ENCODE measurements at regions not wholly inside any gene's neighbourhood (a gene's known extent, or its start where the extent isn't known, plus 50 kb on each side); places are given as distances from the start of the nearest gene placed in this dataset.

DNA sequence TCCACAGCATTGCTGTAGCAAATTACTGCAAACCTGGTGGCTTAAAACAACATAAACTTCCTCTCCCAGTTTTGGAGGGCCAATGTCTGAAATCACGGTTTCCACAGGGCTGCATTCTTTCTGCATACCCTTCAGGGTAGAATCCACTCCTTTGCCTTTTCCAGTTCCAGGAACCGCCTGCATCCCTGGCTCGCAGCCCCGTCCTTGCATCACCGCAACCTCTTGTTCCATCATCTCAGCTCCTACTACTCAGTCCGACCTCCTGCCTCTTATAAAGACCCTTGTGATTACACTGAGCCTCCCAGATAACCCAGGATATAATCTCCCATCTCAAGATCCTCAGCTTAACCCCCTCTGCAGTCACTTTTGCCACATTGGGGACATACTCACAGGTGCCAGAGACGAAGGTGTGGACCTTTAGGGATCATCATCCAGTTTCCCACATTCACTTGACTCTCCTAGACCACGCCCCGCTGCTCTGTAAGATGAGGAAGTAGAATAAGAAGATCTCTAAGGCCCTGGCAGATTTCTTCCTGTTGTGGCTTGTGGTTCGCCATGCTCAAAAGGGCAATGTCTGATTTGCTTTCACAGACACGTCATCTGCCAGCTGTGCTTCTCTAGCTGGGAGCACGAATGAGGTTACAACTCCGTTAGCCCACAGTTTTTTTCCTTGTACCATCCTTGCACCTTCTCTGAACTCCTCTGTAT lies 103.6 kb upstream of the AGAP1 start:
- dilution Hi-C loops (cut with MboI; ENCODE audit: extremely low pct_ligation_motif_present, low sequenced_read_pairs) (no loop called here), intact Hi-C loops (cut with micrococcal nuclease) (no loop called here)
- H3K36me3 ChIP-seq (ENCODE audit: control insufficient read depth in 2 of 2, extremely low read depth in 1 of 2, insufficient read depth in 2 of 2, low read length in 2 of 2) = no peaks in the 10 kb centered on the region
- H3K4me2 ChIP-seq (ENCODE audit: insufficient read depth, low read length) = no peak overlapping the region
- H3K27ac ChIP-seq (ENCODE audit: insufficient read depth, low read depth, low read length) = no peak overlapping the region
- BruUV-seq (replicated peaks) = no TSS peak
- no peaks in the 10 kb centered on the region for H3K9me1 ChIP-seq (replicated peaks; ENCODE audit: control insufficient read depth, extremely low read depth, insufficient read depth, low read length)
- no peaks in the 10 kb centered on the region for H4K20me1 ChIP-seq (replicated peaks; ENCODE audit: control insufficient read depth, extremely low read depth, insufficient read depth, low read length)
- no peaks in the 10 kb centered on the region for H3K4me1 ChIP-seq (ENCODE audit: control insufficient read depth, extremely low read depth, insufficient read depth, low read length)
- no peak overlapping the region for H2AFZ ChIP-seq (ENCODE audit: low read depth, low read length)
- no peaks in the 10 kb centered on the region for H3K27me3 ChIP-seq (ENCODE audit: control insufficient read depth in 2 of 2, insufficient read depth in 2 of 2, low read length in 2 of 2)
- no peaks in the 10 kb centered on the region for H3K9me3 ChIP-seq (replicated peaks; ENCODE audit: control insufficient read depth, insufficient read depth, low read length)
- ChIA-PET CTCF (no interaction called here), POLR2A (no interaction called here)
- DNase-seq (ENCODE audit: low read depth, low spot score) (no peak), FAIRE-seq (no peak)
- TF ChIP-seq MYC (IDR thresholded peaks at IDR 0.05; ENCODE audit: low read depth, low read length) (no peak), JUN (IDR thresholded peaks at IDR 0.05; ENCODE audit: borderline replicate concordance, insufficient read depth, insufficient read length, low read depth) (no peak), FOS (IDR thresholded peaks at IDR 0.05; ENCODE audit: borderline replicate concordance, insufficient read depth, low read length) (no peak), GATA2 (IDR thresholded peaks at IDR 0.05; ENCODE audit: insufficient read depth, insufficient read length, low read depth, low read length) (no peak), EZH2 (IDR thresholded peaks at IDR 0.05; ENCODE audit: borderline replicate concordance, low read depth, low read length, severe bottlenecking) (no peak)
- TF ChIP-seq, protein P1, sequence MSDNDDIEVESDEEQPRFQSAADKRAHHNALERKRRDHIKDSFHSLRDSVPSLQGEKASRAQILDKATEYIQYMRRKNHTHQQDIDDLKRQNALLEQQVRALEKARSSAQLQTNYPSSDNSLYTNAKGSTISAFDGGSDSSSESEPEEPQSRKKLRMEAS (IDR thresholded peaks at IDR 0.05; ENCODE audit: insufficient read depth, insufficient read length) = no peak
- H3K9ac ChIP-seq (replicated peaks; ENCODE audit: extremely low read depth, insufficient read depth, low read length) = no peak overlapping the region
- H3K79me2 ChIP-seq (ENCODE audit: control insufficient read depth, insufficient read depth, low read length) = no peaks in the 10 kb centered on the region
- no peak overlapping the region for H3K4me3 ChIP-seq (replicated peaks in 1 of 3; ENCODE audit: insufficient read depth in 1 of 3, low read depth in 1 of 3, low read length in 3 of 3)

DNA sequence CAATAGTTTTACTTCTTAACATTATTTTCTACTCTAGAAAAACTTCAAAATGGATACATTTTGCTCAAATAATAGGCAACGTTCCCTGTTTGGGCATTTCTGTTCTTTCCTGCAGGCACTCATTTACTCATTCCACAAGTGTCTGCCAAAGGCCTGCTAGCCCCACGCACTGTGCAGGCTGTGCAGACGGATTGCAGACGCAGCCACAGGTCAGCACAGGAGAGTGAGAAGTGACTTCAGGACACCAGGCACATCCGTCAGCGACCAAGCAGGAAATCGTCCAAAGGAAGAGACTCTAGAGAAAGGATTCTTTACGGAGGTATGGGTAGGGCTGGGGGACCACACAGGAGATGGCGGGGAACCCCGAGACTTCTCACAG lies 103.0 kb upstream of the AGAP1 start:
- Histone ChIP-seq H3K27me3 (ENCODE audit: control insufficient read depth in 2 of 2, insufficient read depth in 2 of 2, low read length in 2 of 2) (no peaks in the 10 kb centered on the region), H3K9me3 (replicated peaks; ENCODE audit: control insufficient read depth, insufficient read depth, low read length) (no peaks in the 10 kb centered on the region), H3K79me2 (ENCODE audit: control insufficient read depth, insufficient read depth, low read length) (no peaks in the 10 kb centered on the region), H4K20me1 (replicated peaks; ENCODE audit: control insufficient read depth, extremely low read depth, insufficient read depth, low read length) (no peaks in the 10 kb centered on the region), H3K4me2 (ENCODE audit: insufficient read depth, low read length) (no peak overlapping the region), H3K4me3 (replicated peaks in 1 of 3; ENCODE audit: insufficient read depth in 1 of 3, low read depth in 1 of 3, low read length in 3 of 3) (no peak overlapping the region), H2AFZ (ENCODE audit: low read depth, low read length) (no peak overlapping the region), H3K4me1 (ENCODE audit: control insufficient read depth, extremely low read depth, insufficient read depth, low read length) (no peaks in the 10 kb centered on the region), H3K9me1 (replicated peaks; ENCODE audit: control insufficient read depth, extremely low read depth, insufficient read depth, low read length) (no peaks in the 10 kb centered on the region), H3K27ac (ENCODE audit: insufficient read depth, low read depth, low read length) (no peak overlapping the region), H3K9ac (replicated peaks; ENCODE audit: extremely low read depth, insufficient read depth, low read length) (no peak overlapping the region), H3K36me3 (ENCODE audit: control insufficient read depth in 2 of 2, extremely low read depth in 1 of 2, insufficient read depth in 2 of 2, low read length in 2 of 2) (no peaks in the 10 kb centered on the region)
- ChIA-PET POLR2A (no interaction called here), CTCF (no interaction called here)
- DNase-seq (ENCODE audit: low read depth, low spot score) (no peak), FAIRE-seq (no peak)
- dilution Hi-C loops (cut with MboI; ENCODE audit: extremely low pct_ligation_motif_present, low sequenced_read_pairs) = no loop called here
- TF ChIP-seq FOS (IDR thresholded peaks at IDR 0.05; ENCODE audit: borderline replicate concordance, insufficient read depth, low read length) = no peak
- no peak for TF ChIP-seq POLR2A (IDR thresholded peaks at IDR 0.05; ENCODE audit: low read depth, low read length)
- TF ChIP-seq POLR2AphosphoS5 (IDR thresholded peaks at IDR 0.05; ENCODE audit: insufficient read depth, low read depth, low read length) = no peak
- no peak for TF ChIP-seq MYC (IDR thresholded peaks at IDR 0.05; ENCODE audit: low read depth, low read length)
- no peak for TF ChIP-seq EZH2 (IDR thresholded peaks at IDR 0.05; ENCODE audit: borderline replicate concordance, low read depth, low read length, severe bottlenecking)
- TF ChIP-seq, protein P2, sequence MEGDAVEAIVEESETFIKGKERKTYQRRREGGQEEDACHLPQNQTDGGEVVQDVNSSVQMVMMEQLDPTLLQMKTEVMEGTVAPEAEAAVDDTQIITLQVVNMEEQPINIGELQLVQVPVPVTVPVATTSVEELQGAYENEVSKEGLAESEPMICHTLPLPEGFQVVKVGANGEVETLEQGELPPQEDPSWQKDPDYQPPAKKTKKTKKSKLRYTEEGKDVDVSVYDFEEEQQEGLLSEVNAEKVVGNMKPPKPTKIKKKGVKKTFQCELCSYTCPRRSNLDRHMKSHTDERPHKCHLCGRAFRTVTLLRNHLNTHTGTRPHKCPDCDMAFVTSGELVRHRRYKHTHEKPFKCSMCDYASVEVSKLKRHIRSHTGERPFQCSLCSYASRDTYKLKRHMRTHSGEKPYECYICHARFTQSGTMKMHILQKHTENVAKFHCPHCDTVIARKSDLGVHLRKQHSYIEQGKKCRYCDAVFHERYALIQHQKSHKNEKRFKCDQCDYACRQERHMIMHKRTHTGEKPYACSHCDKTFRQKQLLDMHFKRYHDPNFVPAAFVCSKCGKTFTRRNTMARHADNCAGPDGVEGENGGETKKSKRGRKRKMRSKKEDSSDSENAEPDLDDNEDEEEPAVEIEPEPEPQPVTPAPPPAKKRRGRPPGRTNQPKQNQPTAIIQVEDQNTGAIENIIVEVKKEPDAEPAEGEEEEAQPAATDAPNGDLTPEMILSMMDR (IDR thresholded peaks at IDR 0.05; ENCODE audit: extremely low read depth in 1 of 2, insufficient read depth in 1 of 2, low read depth in 1 of 2, low read length in 2 of 2) = no peak
- no peak for TF ChIP-seq GATA2 (IDR thresholded peaks at IDR 0.05; ENCODE audit: insufficient read depth, insufficient read length, low read depth, low read length)
- TF ChIP-seq, protein P1 (IDR thresholded peaks at IDR 0.05; ENCODE audit: insufficient read depth, insufficient read length) = no peak
- no peak for TF ChIP-seq JUN (IDR thresholded peaks at IDR 0.05; ENCODE audit: borderline replicate concordance, insufficient read depth, insufficient read length, low read depth)
- BruUV-seq (replicated peaks) = no TSS peak
- intact Hi-C loops (cut with micrococcal nuclease) = no loop called here
